ENCODE measurements at regions not wholly inside any gene's neighbourhood (a gene's known extent, or its start where the extent isn't known, plus 50 kb on each side); places are given as distances from the start of the nearest gene placed in this dataset.

DNA sequence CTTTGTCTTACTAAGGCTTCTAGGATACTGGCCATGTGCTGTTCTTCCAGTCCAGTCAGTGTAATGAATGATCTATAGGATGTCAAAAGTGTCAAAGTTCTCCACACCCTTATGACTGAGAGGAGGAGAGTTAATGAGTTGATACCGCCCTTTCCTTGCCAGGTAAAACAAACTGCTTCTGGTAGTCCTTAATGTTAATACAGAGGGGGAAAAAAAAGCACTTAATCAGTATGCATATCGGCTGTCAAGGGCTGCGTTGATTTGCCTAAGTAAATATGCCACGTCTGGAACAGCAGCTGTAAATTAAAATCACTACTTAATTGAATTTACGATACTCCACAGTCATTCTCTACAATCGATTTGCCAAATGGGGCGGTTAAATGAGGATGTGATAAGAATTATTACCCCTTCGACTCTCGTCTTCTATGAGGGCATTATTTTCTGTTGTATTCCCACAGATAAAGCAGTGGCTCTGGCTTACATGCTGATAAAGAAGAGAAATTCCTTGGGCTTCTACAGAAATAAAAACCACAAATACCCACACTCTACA lies 416.0 kb downstream of the KCNH5 start:
- TF ChIP-seq, protein P1, sequence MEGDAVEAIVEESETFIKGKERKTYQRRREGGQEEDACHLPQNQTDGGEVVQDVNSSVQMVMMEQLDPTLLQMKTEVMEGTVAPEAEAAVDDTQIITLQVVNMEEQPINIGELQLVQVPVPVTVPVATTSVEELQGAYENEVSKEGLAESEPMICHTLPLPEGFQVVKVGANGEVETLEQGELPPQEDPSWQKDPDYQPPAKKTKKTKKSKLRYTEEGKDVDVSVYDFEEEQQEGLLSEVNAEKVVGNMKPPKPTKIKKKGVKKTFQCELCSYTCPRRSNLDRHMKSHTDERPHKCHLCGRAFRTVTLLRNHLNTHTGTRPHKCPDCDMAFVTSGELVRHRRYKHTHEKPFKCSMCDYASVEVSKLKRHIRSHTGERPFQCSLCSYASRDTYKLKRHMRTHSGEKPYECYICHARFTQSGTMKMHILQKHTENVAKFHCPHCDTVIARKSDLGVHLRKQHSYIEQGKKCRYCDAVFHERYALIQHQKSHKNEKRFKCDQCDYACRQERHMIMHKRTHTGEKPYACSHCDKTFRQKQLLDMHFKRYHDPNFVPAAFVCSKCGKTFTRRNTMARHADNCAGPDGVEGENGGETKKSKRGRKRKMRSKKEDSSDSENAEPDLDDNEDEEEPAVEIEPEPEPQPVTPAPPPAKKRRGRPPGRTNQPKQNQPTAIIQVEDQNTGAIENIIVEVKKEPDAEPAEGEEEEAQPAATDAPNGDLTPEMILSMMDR (IDR thresholded peaks at IDR 0.05), result no peak
- no peak for TF ChIP-seq POLR2A (IDR thresholded peaks at IDR 0.05)

Measured in body of pancreas (tissue), 4 donors.